WTC11 (cell line): ENCODE measurements at regions not wholly inside any gene's neighbourhood (a gene's known extent, or its start where the extent isn't known, plus 50 kb on each side); places are given as distances from the start of the nearest gene placed in this dataset.

ENCODE experiments used
- ATAC-seq: fragments of 200-7000 bp; cut with Tn5 transposase; 2 replicates; pipeline ENCODE4 v1.10.0; 2021; ENCODE audit warnings: mild to moderate bottlenecking, moderate library complexity
- CTCF ChIA-PET: fragments of 300-600 bp; sonication (Branson Sonifier 250); formaldehyde crosslinking; loops from one replicate; lab custom pipeline; 2021; ENCODE audit warnings: antibody characterized with exemption; lab: Charles Lee
- POLR2A ChIA-PET: fragments of 350-600 bp; sonication (Branson Sonifier 250); formaldehyde crosslinking; loops from one replicate; lab custom pipeline; 2021; ENCODE audit warnings: antibody characterized with exemption; lab: Charles Lee
- DNase-seq: peaks from one replicate; pipeline ENCODE4 v3.0.0; 2021; ENCODE audit warnings: low spot score
- H3K27ac Mint-ChIP-seq: 2 replicates; pipeline ENCODE4 v1.8.0; 2021; ENCODE audit warnings: mixed read lengths
- H3K27me3 Mint-ChIP-seq: 2 replicates; pipeline ENCODE4 v1.8.0; 2021; ENCODE audit warnings: low read depth, mild to moderate bottlenecking, moderate library complexity, mixed read lengths
- H3K36me3 Mint-ChIP-seq: 2 replicates; pipeline ENCODE4 v1.8.0; 2021; ENCODE audit warnings: mixed read lengths
- H3K4me1 Mint-ChIP-seq: 2 replicates; pipeline ENCODE4 v1.8.0; 2022; ENCODE audit warnings: mixed read lengths
- H3K4me3 Mint-ChIP-seq: 2 replicates; pipeline ENCODE4 v1.8.0; 2021; ENCODE audit warnings: mild to moderate bottlenecking, moderate library complexity, mixed read lengths
- H3K9me3 Mint-ChIP-seq: 2 replicates; pipeline ENCODE4 v1.8.0; 2021; ENCODE audit warnings: mixed read lengths
- ATF6 ChIP-seq: sonication (generic); formaldehyde crosslinking; IDR thresholded peaks from 2 replicates; pipeline ENCODE4 v1.8.1; 2023; ENCODE audit warnings: mild to moderate bottlenecking, missing genetic modification reagents
- CREM ChIP-seq: sonication (generic); formaldehyde crosslinking; IDR thresholded peaks from 2 replicates; pipeline ENCODE4 v1.8.1; 2022; ENCODE audit warnings: mild to moderate bottlenecking, missing genetic modification reagents, moderate library complexity
- E2F4 ChIP-seq: sonication (generic); formaldehyde crosslinking; IDR thresholded peaks from 2 replicates; pipeline ENCODE4 v1.8.1; 2022; ENCODE audit warnings: low read depth, mild to moderate bottlenecking, moderate library complexity, missing genetic modification reagents, borderline replicate concordance
- ETV6 ChIP-seq: sonication (generic); formaldehyde crosslinking; IDR thresholded peaks from 2 replicates; pipeline ENCODE4 v1.8.1; 2022; ENCODE audit warnings: mild to moderate bottlenecking, missing genetic modification reagents
- FOXJ3 ChIP-seq: sonication (generic); formaldehyde crosslinking; IDR thresholded peaks from 2 replicates; pipeline ENCODE4 v1.9.0; 2021; ENCODE audit warnings: missing genetic modification reagents, mild to moderate bottlenecking, borderline replicate concordance
- FOXK1 ChIP-seq: sonication (generic); formaldehyde crosslinking; IDR thresholded peaks from 2 replicates; pipeline ENCODE4 v1.8.0; 2022; ENCODE audit warnings: mild to moderate bottlenecking, moderate library complexity, missing genetic modification reagents
- FOXP1 ChIP-seq: sonication (generic); formaldehyde crosslinking; IDR thresholded peaks from 2 replicates; pipeline ENCODE4 v1.8.0; 2022; ENCODE audit warnings: missing genetic modification reagents, mild to moderate bottlenecking, moderate library complexity, borderline replicate concordance
- GABPB1 ChIP-seq: sonication (generic); formaldehyde crosslinking; IDR thresholded peaks from 2 replicates; pipeline ENCODE4 v1.8.1; 2023; ENCODE audit warnings: mild to moderate bottlenecking, missing genetic modification reagents
- GRHL2 ChIP-seq: fragments of 250-450 bp; sonication (Bioruptor Pico); IDR thresholded peaks from 2 replicates; pipeline ENCODE4 v1.8.0; 2022; ENCODE audit warnings: mild to moderate bottlenecking, moderate library complexity; ENCODE audit not compliant: insufficient replicate concordance, severe bottlenecking
- HMGXB4 ChIP-seq: sonication (generic); formaldehyde crosslinking; IDR thresholded peaks from 2 replicates; pipeline ENCODE4 v1.8.1; 2023; ENCODE audit warnings: mild to moderate bottlenecking, moderate library complexity, missing genetic modification reagents
- JUN ChIP-seq: sonication (generic); formaldehyde crosslinking; IDR thresholded peaks from 2 replicates; pipeline ENCODE4 v1.8.0; 2023; ENCODE audit warnings: mild to moderate bottlenecking, missing genetic modification reagents
- NFATC4 ChIP-seq: fragments of 250-450 bp; sonication (Bioruptor Pico); IDR thresholded peaks from 2 replicates; pipeline ENCODE4 v1.9.0; 2021; ENCODE audit warnings: mild to moderate bottlenecking
- NFYB ChIP-seq: sonication (generic); formaldehyde crosslinking; conservative IDR thresholded peaks from 2 replicates; pipeline ENCODE4 v1.8.0; 2022; ENCODE audit warnings: low read depth, missing genetic modification reagents
- NR2C2 ChIP-seq: sonication (generic); formaldehyde crosslinking; IDR thresholded peaks from 2 replicates; pipeline ENCODE4 v1.8.0; 2022; ENCODE audit warnings: mild to moderate bottlenecking, missing genetic modification reagents
- NR3C1 ChIP-seq: sonication (generic); formaldehyde crosslinking; conservative IDR thresholded peaks from 2 replicates; pipeline ENCODE4 v1.8.1; 2023; ENCODE audit warnings: low read depth, mild to moderate bottlenecking, missing genetic modification reagents
- SMAD3 ChIP-seq: sonication (generic); formaldehyde crosslinking; IDR thresholded peaks from 2 replicates; pipeline ENCODE4 v1.8.0; 2022; ENCODE audit warnings: missing genetic modification reagents, mild to moderate bottlenecking, borderline replicate concordance
- SMAD4 ChIP-seq: sonication (generic); formaldehyde crosslinking; IDR thresholded peaks from 2 replicates; pipeline ENCODE4 v1.8.0; 2022; ENCODE audit warnings: mild to moderate bottlenecking, missing genetic modification reagents
- TCF7 ChIP-seq: sonication (generic); formaldehyde crosslinking; IDR thresholded peaks from 2 replicates; pipeline ENCODE4 v1.8.0; 2022; ENCODE audit warnings: mild to moderate bottlenecking, low read depth, missing genetic modification reagents, moderate library complexity
- TP53 ChIP-seq: sonication (generic); formaldehyde crosslinking; IDR thresholded peaks from 2 replicates; pipeline ENCODE4 v1.8.1; 2023; ENCODE audit warnings: mild to moderate bottlenecking, missing genetic modification reagents
- ZBTB43 ChIP-seq: sonication (generic); formaldehyde crosslinking; IDR thresholded peaks from 2 replicates; pipeline ENCODE4 v1.8.1; 2023; ENCODE audit warnings: mild to moderate bottlenecking, missing genetic modification reagents
- ZNF121 ChIP-seq: sonication (generic); formaldehyde crosslinking; IDR thresholded peaks from 2 replicates; pipeline ENCODE4 v1.8.0; 2023; ENCODE audit warnings: missing genetic modification reagents
- ZNF263 ChIP-seq: sonication (generic); formaldehyde crosslinking; IDR thresholded peaks from 2 replicates; pipeline ENCODE4 v1.8.1; 2022; ENCODE audit warnings: low read depth, mild to moderate bottlenecking, moderate library complexity, missing genetic modification reagents
- ZNF396 ChIP-seq: fragments of 250-450 bp; sonication (Bioruptor Pico); IDR thresholded peaks from 2 replicates; pipeline ENCODE4 v1.8.0; 2021; ENCODE audit warnings: mild to moderate bottlenecking, moderate library complexity, borderline replicate concordance
- TF ChIP-seq, protein P1 (sequence below): sonication (generic); formaldehyde crosslinking; IDR thresholded peaks from 2 replicates; pipeline ENCODE4 v1.8.0; 2022; ENCODE audit warnings: missing genetic modification reagents
- TF ChIP-seq, protein P2 (sequence below): sonication (generic); formaldehyde crosslinking; IDR thresholded peaks from 2 replicates; pipeline ENCODE4 v1.8.0; 2022; ENCODE audit warnings: mild to moderate bottlenecking, missing genetic modification reagents
- TF ChIP-seq, protein P3 (sequence below): sonication (generic); formaldehyde crosslinking; IDR thresholded peaks from 2 replicates; pipeline ENCODE4 v1.8.0; 2022; ENCODE audit warnings: mild to moderate bottlenecking, missing genetic modification reagents

DNA sequence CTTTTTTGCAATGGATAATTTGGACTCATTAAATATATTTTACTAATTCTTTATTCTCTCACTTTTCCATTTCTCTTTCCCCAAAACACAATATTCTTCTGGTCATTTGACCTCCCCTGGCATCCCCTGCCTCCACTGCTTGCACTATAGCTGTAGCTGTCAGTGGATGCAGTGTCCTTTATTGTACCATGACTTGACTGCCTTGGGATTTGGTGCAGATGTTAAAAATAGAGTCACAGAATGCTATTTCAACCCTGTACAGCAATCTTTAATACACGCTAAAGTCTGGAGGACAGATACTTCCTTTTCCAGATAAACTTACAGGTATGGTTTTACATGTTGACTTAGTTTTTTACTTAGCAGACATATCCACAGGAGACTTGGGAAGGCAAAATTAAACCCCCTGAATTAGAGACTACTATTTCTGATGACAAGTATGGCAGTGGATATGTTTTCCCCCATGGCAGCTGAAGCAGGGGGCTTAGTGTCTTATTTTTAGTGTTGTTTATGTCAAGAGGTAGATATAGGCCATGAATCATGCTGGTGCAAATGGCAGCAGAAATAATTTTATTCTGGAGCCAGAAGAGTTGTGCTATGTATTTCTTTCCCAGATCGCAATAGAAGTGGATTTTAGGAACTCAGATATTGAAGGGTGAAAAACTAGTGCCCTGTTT lies 461.4 kb downstream of the NAF1 start:
- no peak for ATAC-seq
- Mint-ChIP-seq H3K9me3 (peaks cover 27% of the 10 kb centered on the region), H3K27me3 (peaks cover 3% of the 10 kb centered on the region; the same call in 1 of the 2 replicates), H3K36me3 (peaks cover 18% of the 10 kb centered on the region), H3K4me3 (no peak overlapping the region), H3K27ac (no peak overlapping the region), H3K4me1 (peaks cover 4% of the 10 kb centered on the region; the same call in 1 of the 2 replicates)
- ChIA-PET CTCF (no interaction called here), POLR2A (no interaction called here)
- TF ChIP-seq TP53 (CRISPR knock-in tag) (no peak), ZNF396 (no peak), NFATC4 (CRISPR knock-in tag) (no peak), JUN (CRISPR knock-in tag) (no peak), ETV6 (no peak), NFYB (CRISPR knock-in tag) (no peak), TCF7 (no peak), HMGXB4 (no peak), FOXK1 (no peak), FOXJ3 (CRISPR knock-in tag) (no peak), FOXP1 (CRISPR knock-in tag) (no peak), E2F4 (CRISPR knock-in tag) (no peak), ZNF263 (no peak), NR2C2 (CRISPR knock-in tag) (no peak), SMAD3 (CRISPR knock-in tag) (no peak), CREM (CRISPR knock-in tag) (no peak), ZNF121 (CRISPR knock-in tag) (no peak), GABPB1 (CRISPR knock-in tag) (no peak)
- TF ChIP-seq, protein P1, sequence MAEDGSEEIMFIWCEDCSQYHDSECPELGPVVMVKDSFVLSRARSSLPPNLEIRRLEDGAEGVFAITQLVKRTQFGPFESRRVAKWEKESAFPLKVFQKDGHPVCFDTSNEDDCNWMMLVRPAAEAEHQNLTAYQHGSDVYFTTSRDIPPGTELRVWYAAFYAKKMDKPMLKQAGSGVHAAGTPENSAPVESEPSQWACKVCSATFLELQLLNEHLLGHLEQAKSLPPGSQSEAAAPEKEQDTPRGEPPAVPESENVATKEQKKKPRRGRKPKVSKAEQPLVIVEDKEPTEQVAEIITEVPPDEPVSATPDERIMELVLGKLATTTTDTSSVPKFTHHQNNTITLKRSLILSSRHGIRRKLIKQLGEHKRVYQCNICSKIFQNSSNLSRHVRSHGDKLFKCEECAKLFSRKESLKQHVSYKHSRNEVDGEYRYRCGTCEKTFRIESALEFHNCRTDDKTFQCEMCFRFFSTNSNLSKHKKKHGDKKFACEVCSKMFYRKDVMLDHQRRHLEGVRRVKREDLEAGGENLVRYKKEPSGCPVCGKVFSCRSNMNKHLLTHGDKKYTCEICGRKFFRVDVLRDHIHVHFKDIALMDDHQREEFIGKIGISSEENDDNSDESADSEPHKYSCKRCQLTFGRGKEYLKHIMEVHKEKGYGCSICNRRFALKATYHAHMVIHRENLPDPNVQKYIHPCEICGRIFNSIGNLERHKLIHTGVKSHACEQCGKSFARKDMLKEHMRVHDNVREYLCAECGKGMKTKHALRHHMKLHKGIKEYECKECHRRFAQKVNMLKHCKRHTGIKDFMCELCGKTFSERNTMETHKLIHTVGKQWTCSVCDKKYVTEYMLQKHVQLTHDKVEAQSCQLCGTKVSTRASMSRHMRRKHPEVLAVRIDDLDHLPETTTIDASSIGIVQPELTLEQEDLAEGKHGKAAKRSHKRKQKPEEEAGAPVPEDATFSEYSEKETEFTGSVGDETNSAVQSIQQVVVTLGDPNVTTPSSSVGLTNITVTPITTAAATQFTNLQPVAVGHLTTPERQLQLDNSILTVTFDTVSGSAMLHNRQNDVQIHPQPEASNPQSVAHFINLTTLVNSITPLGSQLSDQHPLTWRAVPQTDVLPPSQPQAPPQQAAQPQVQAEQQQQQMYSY (CRISPR knock-in tag), result no peak
- TF ChIP-seq, protein P2, sequence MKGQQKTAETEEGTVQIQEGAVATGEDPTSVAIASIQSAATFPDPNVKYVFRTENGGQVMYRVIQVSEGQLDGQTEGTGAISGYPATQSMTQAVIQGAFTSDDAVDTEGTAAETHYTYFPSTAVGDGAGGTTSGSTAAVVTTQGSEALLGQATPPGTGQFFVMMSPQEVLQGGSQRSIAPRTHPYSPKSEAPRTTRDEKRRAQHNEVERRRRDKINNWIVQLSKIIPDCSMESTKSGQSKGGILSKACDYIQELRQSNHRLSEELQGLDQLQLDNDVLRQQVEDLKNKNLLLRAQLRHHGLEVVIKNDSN (CRISPR knock-in tag), result no peak
- DNase-seq, result no peak

GRCh38 chr4:162700815-162701361 lies 465.8 kb downstream of the NAF1 start:
- no peak overlapping the region for H3K4me3 Mint-ChIP-seq
- H3K27ac Mint-ChIP-seq, result no peak overlapping the region
- no peak for TF ChIP-seq NR3C1 (CRISPR knock-in tag)
- TF ChIP-seq, protein P3, sequence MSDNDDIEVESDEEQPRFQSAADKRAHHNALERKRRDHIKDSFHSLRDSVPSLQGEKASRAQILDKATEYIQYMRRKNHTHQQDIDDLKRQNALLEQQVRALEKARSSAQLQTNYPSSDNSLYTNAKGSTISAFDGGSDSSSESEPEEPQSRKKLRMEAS, result no peak
- TF ChIP-seq ATF6, result no peak
- no peak for TF ChIP-seq SMAD4
- no peak for TF ChIP-seq GABPB1 (CRISPR knock-in tag)
- TF ChIP-seq NFATC4 (CRISPR knock-in tag), result no peak
- TF ChIP-seq ZBTB43 (CRISPR knock-in tag), result no peak
- no peak for TF ChIP-seq ETV6
- no peak for TF ChIP-seq GRHL2 (CRISPR knock-in tag)

More at GRCh38 chr4:162700815-162701361, 465.8 kb downstream of the NAF1 start:
- POLR2A ChIA-PET, result no interaction called here
- H3K27me3 Mint-ChIP-seq, result no peaks in the 10 kb centered on the region
- H3K4me1 Mint-ChIP-seq, result peaks cover 4% of the 10 kb centered on the region; the same call in 1 of the 2 replicates
- H3K36me3 Mint-ChIP-seq, result no peaks in the 10 kb centered on the region
- CTCF ChIA-PET, result no interaction called here
- DNase-seq, result no peak
- H3K9me3 Mint-ChIP-seq, result peaks cover 9% of the 10 kb centered on the region; the same call in 1 of the 2 replicates
- no peak for ATAC-seq
